ENCODE measurements at regions not wholly inside any gene's neighbourhood (a gene's known extent, or its start where the extent isn't known, plus 50 kb on each side); places are given as distances from the start of the nearest gene placed in this dataset.

GRCh38 chr16:51085271-51085670, 65.8 kb downstream of the SALL1 start:
- no peak for DNase-seq (ENCODE audit: low read depth in 4 of 6, low spot score in 6 of 6)
- H3K4me3 ChIP-seq (ENCODE audit: low read depth, low read length), result no peak overlapping the region
- no peaks in the 10 kb centered on the region for H3K36me3 ChIP-seq (ENCODE audit: control insufficient read depth, insufficient read depth, low read length)
- no peaks in the 10 kb centered on the region for H3K9me3 ChIP-seq (ENCODE audit: control insufficient read depth, insufficient read depth, low read length)
- H3K4me1 ChIP-seq (ENCODE audit: control insufficient read depth, insufficient read depth, low read length), result no peaks in the 10 kb centered on the region
- no CpG with 5 or more reads among the region's 4 CpGs for WGBS (ENCODE audit: insufficient coverage)
- H3K27me3 ChIP-seq (ENCODE audit: control insufficient read depth, insufficient read depth, low read length), result no peaks in the 10 kb centered on the region
- H3K27ac ChIP-seq (ENCODE audit: low read depth, low read length), result no peak overlapping the region

- Histone ChIP-seq H3K27me3 (ENCODE audit: control insufficient read depth, insufficient read depth, low read length) (no peaks in the 10 kb centered on the region), H3K4me1 (ENCODE audit: control insufficient read depth, insufficient read depth, low read length) (no peaks in the 10 kb centered on the region), H3K4me3 (ENCODE audit: low read depth, low read length) (no peak overlapping the region), H3K9me3 (ENCODE audit: control insufficient read depth, insufficient read depth, low read length) (no peaks in the 10 kb centered on the region), H3K27ac (ENCODE audit: low read depth, low read length) (no peak overlapping the region), H3K36me3 (ENCODE audit: control insufficient read depth, insufficient read depth, low read length) (no peaks in the 10 kb centered on the region)
- no peak for DNase-seq (ENCODE audit: low read depth in 4 of 6, low spot score in 6 of 6)
- 60% methylated on average over 1 of the region's 3 CpGs for WGBS (ENCODE audit: insufficient coverage)
Observed at GRCh38 chr16:51084074-51084928, 66.8 kb downstream of the SALL1 start.

GRCh38 chr16:51072591-51072990, 78.5 kb downstream of the SALL1 start:
- no peaks in the 10 kb centered on the region for H3K4me1 ChIP-seq (ENCODE audit: control insufficient read depth, insufficient read depth, low read length)
- H3K9me3 ChIP-seq (ENCODE audit: control insufficient read depth, insufficient read depth, low read length), result no peaks in the 10 kb centered on the region
- peak in 1 of 6 donors; percentile 64 for DNase-seq (ENCODE audit: low read depth in 4 of 6, low spot score in 6 of 6)
- no peaks in the 10 kb centered on the region for H3K27me3 ChIP-seq (ENCODE audit: control insufficient read depth, insufficient read depth, low read length)
- H3K4me3 ChIP-seq (ENCODE audit: low read depth, low read length), result no peak overlapping the region
- H3K36me3 ChIP-seq (ENCODE audit: control insufficient read depth, insufficient read depth, low read length), result no peaks in the 10 kb centered on the region
- H3K27ac ChIP-seq (ENCODE audit: low read depth, low read length), result no peak overlapping the region
- WGBS (ENCODE audit: insufficient coverage), result no CpG with 5 or more reads among the region's 4 CpGs

- Histone ChIP-seq H3K4me3 (ENCODE audit: low read depth, low read length) (no peak overlapping the region), H3K36me3 (ENCODE audit: control insufficient read depth, insufficient read depth, low read length) (no peaks in the 10 kb centered on the region), H3K27me3 (ENCODE audit: control insufficient read depth, insufficient read depth, low read length) (no peaks in the 10 kb centered on the region), H3K9me3 (ENCODE audit: control insufficient read depth, insufficient read depth, low read length) (no peaks in the 10 kb centered on the region), H3K27ac (ENCODE audit: low read depth, low read length) (no peak overlapping the region), H3K4me1 (ENCODE audit: control insufficient read depth, insufficient read depth, low read length) (no peaks in the 10 kb centered on the region)
- 87% methylated on average over 7 of the region's 9 CpGs for WGBS (ENCODE audit: insufficient coverage)
- DNase-seq (ENCODE audit: low read depth in 4 of 6, low spot score in 6 of 6), result no peak
Observed at GRCh38 chr16:51071326-51071725, 79.7 kb downstream of the SALL1 start.

GRCh38 chr16:51067352-51067751, 83.7 kb downstream of the SALL1 start:
- DNase-seq (ENCODE audit: low read depth in 4 of 6, low spot score in 6 of 6), result no peak
- Histone ChIP-seq H3K4me3 (ENCODE audit: low read depth, low read length) (no peak overlapping the region), H3K27ac (ENCODE audit: low read depth, low read length) (no peak overlapping the region), H3K36me3 (ENCODE audit: control insufficient read depth, insufficient read depth, low read length) (no peaks in the 10 kb centered on the region), H3K4me1 (ENCODE audit: control insufficient read depth, insufficient read depth, low read length) (no peaks in the 10 kb centered on the region), H3K9me3 (ENCODE audit: control insufficient read depth, insufficient read depth, low read length) (no peaks in the 10 kb centered on the region), H3K27me3 (ENCODE audit: control insufficient read depth, insufficient read depth, low read length) (no peaks in the 10 kb centered on the region)
- WGBS (ENCODE audit: insufficient coverage), result 75% methylated on average over 5 of the region's 7 CpGs

GRCh38 chr16:51062039-51062438, 89.0 kb downstream of the SALL1 start:
- Histone ChIP-seq H3K4me3 (ENCODE audit: low read depth, low read length) (no peak overlapping the region), H3K36me3 (ENCODE audit: control insufficient read depth, insufficient read depth, low read length) (no peaks in the 10 kb centered on the region), H3K27ac (ENCODE audit: low read depth, low read length) (no peak overlapping the region), H3K9me3 (ENCODE audit: control insufficient read depth, insufficient read depth, low read length) (no peaks in the 10 kb centered on the region), H3K27me3 (ENCODE audit: control insufficient read depth, insufficient read depth, low read length) (no peaks in the 10 kb centered on the region), H3K4me1 (ENCODE audit: control insufficient read depth, insufficient read depth, low read length) (peaks cover 3% of the 10 kb centered on the region)
- no peak for DNase-seq (ENCODE audit: low read depth in 4 of 6, low spot score in 6 of 6)
- no CpG with 5 or more reads among the region's 5 CpGs for WGBS (ENCODE audit: insufficient coverage)

GRCh38 chr16:51061328-51061727, 89.7 kb downstream of the SALL1 start:
- Histone ChIP-seq H3K27me3 (ENCODE audit: control insufficient read depth, insufficient read depth, low read length) (no peaks in the 10 kb centered on the region), H3K27ac (ENCODE audit: low read depth, low read length) (no peak overlapping the region), H3K9me3 (ENCODE audit: control insufficient read depth, insufficient read depth, low read length) (no peaks in the 10 kb centered on the region), H3K4me1 (ENCODE audit: control insufficient read depth, insufficient read depth, low read length) (peaks cover 3% of the 10 kb centered on the region), H3K36me3 (ENCODE audit: control insufficient read depth, insufficient read depth, low read length) (no peaks in the 10 kb centered on the region), H3K4me3 (ENCODE audit: low read depth, low read length) (no peak overlapping the region)
- DNase-seq (ENCODE audit: low read depth in 4 of 6, low spot score in 6 of 6), result no peak
- WGBS (ENCODE audit: insufficient coverage), result no CpG with 5 or more reads among the region's 2 CpGs

GRCh38 chr16:51057969-51058337, 93.1 kb downstream of the SALL1 start:
- no peak for DNase-seq (ENCODE audit: low read depth in 4 of 6, low spot score in 6 of 6)
- H3K36me3 ChIP-seq (ENCODE audit: control insufficient read depth, insufficient read depth, low read length), result no peaks in the 10 kb centered on the region
- no peaks in the 10 kb centered on the region for H3K9me3 ChIP-seq (ENCODE audit: control insufficient read depth, insufficient read depth, low read length)
- no peaks in the 10 kb centered on the region for H3K27me3 ChIP-seq (ENCODE audit: control insufficient read depth, insufficient read depth, low read length)
- H3K4me3 ChIP-seq (ENCODE audit: low read depth, low read length), result no peak overlapping the region
- H3K27ac ChIP-seq (ENCODE audit: low read depth, low read length), result no peak overlapping the region
- peaks cover 3% of the 10 kb centered on the region for H3K4me1 ChIP-seq (ENCODE audit: control insufficient read depth, insufficient read depth, low read length)
- WGBS (ENCODE audit: insufficient coverage), result no CpG with 5 or more reads among the region's 2 CpGs

- H3K27me3 ChIP-seq (ENCODE audit: control insufficient read depth, insufficient read depth, low read length), result no peaks in the 10 kb centered on the region
- H3K27ac ChIP-seq (ENCODE audit: low read depth, low read length), result no peak overlapping the region
- H3K9me3 ChIP-seq (ENCODE audit: control insufficient read depth, insufficient read depth, low read length), result no peaks in the 10 kb centered on the region
- no peak overlapping the region for H3K4me3 ChIP-seq (ENCODE audit: low read depth, low read length)
- no peaks in the 10 kb centered on the region for H3K36me3 ChIP-seq (ENCODE audit: control insufficient read depth, insufficient read depth, low read length)
- no peak for DNase-seq (ENCODE audit: low read depth in 4 of 6, low spot score in 6 of 6)
- 62% methylated on average over 5 of the region's 8 CpGs for WGBS (ENCODE audit: insufficient coverage)
- H3K4me1 ChIP-seq (ENCODE audit: control insufficient read depth, insufficient read depth, low read length), result peaks cover 3% of the 10 kb centered on the region
Observed at GRCh38 chr16:51057102-51057793, 93.8 kb downstream of the SALL1 start.

- WGBS (ENCODE audit: insufficient coverage), result 100% methylated on average over 2 of the region's 2 CpGs
- Histone ChIP-seq H3K36me3 (ENCODE audit: control insufficient read depth, insufficient read depth, low read length) (no peaks in the 10 kb centered on the region), H3K27ac (ENCODE audit: low read depth, low read length) (no peak overlapping the region), H3K4me1 (ENCODE audit: control insufficient read depth, insufficient read depth, low read length) (peaks cover 3% of the 10 kb centered on the region), H3K9me3 (ENCODE audit: control insufficient read depth, insufficient read depth, low read length) (no peaks in the 10 kb centered on the region), H3K27me3 (ENCODE audit: control insufficient read depth, insufficient read depth, low read length) (no peaks in the 10 kb centered on the region), H3K4me3 (ENCODE audit: low read depth, low read length) (no peak overlapping the region)
- DNase-seq (ENCODE audit: low read depth in 4 of 6, low spot score in 6 of 6), result no peak
Observed at GRCh38 chr16:51056331-51056730, 94.7 kb downstream of the SALL1 start.
